ENCODE measurements at regions not wholly inside any gene's neighbourhood (a gene's known extent, or its start where the extent isn't known, plus 50 kb on each side); places are given as distances from the start of the nearest gene placed in this dataset.

DNA sequence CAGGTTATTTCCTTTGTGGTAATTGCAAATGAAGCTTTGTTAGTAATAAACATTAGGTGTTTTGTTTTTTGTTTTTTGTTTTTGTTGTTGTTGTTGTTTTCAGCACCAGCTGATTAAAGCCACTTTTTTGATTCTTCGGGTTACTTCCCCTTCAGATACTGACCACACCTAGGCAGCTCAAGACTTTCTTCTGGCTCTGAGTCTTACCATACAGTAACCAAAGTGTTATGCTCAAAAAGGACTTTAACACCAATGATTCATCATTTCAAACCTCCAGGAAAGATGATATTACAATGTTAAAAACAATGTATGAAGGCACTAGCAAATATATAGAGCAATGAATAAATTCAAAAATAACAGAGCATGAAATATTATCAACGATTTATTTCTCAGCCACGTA lies 265.2 kb upstream of the SP8 start:
- RAD21 ChIA-PET (ENCODE audit: unreplicated experiment): no interaction called here

DNA sequence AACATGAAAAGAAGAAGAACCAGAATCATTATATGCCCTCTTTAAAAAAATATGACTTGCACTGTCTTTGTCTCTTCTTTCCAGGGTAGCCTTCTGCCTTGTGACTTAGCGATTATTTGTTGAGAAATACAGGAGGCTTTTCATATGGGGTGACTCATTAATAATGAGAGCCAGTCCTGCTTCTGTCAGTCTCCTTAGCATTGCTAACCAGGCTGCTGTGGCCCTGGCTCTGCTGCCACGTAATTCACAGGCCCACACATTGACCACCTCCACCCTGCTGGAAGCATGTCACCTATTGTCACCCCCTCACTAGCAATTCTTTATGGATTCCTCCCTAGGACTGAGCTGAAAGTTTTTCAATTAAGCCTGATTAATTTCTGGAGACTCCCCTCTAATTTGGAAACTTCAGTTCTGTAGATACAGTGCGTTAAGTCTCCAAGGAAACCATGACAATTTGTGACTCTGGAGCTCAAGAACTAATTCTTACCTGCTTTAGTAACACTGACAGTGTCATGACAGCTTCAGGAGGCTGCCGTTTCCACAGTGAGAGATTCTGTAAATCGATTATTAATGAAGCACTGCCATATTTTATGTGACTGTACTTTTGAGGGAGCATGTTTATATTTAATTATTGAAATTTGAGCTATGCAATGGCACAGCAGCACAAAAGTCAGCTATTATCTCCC lies 267.9 kb upstream of the SP8 start:
- no peak overlapping the region for H3K4me2 ChIP-seq (ENCODE audit: control insufficient read depth, insufficient read depth)
- H3K27me3 ChIP-seq (replicated peaks in 1 of 2; ENCODE audit: control insufficient read depth in 2 of 2, insufficient read depth in 2 of 2, low read length in 1 of 2): no peaks in the 10 kb centered on the region
- H3K4me1 ChIP-seq (ENCODE audit: control insufficient read depth, insufficient read depth, low read length): no peaks in the 10 kb centered on the region
- FAIRE-seq: no peak
- RAD21 ChIA-PET (ENCODE audit: unreplicated experiment): no interaction called here
- SMC1A ChIA-PET (ENCODE audit: uncharacterized antibody, unreplicated experiment): no interaction called here
- in situ Hi-C loops (cut with MboI): no loop called here
- no TSS peak for BruUV-seq (replicated peaks)
- CTCF ChIA-PET: no interaction called here
- intact Hi-C loops (cut with micrococcal nuclease; ENCODE audit: unreplicated experiment): no loop called here
- no peak for DNase-seq (ENCODE audit: low read depth, low spot score)
- H3K27ac ChIP-seq (ENCODE audit: control insufficient read depth, insufficient read depth): no peak overlapping the region
- no peaks in the 10 kb centered on the region for H3K79me2 ChIP-seq (ENCODE audit: control insufficient read depth, insufficient read depth, low read length)
- H3K36me3 ChIP-seq (ENCODE audit: control insufficient read depth in 2 of 2, insufficient read depth in 2 of 2, low read length in 1 of 2): no peaks in the 10 kb centered on the region
- H4K20me1 ChIP-seq (ENCODE audit: control insufficient read depth, insufficient read depth): no peaks in the 10 kb centered on the region
- H3K4me3 ChIP-seq: no peak overlapping the region
- ATAC-seq: no peak
- WGBS (ENCODE audit: insufficient coverage, insufficient replicate concordance, low lambda C conversion rate, missing lambda C conversion rate): 18% methylated on average over 5 of the region's 5 CpGs
- H3K9me3 ChIP-seq (replicated peaks; ENCODE audit: control insufficient read depth, insufficient read depth, low read length): no peaks in the 10 kb centered on the region
- H2AFZ ChIP-seq (ENCODE audit: control insufficient read depth, low read depth, low read length): no peak overlapping the region
- no peak overlapping the region for H3K9ac ChIP-seq (ENCODE audit: control insufficient read depth, insufficient read depth, low read length)
- POLR2A ChIA-PET: no interaction called here
- TF ChIP-seq, protein P1, sequence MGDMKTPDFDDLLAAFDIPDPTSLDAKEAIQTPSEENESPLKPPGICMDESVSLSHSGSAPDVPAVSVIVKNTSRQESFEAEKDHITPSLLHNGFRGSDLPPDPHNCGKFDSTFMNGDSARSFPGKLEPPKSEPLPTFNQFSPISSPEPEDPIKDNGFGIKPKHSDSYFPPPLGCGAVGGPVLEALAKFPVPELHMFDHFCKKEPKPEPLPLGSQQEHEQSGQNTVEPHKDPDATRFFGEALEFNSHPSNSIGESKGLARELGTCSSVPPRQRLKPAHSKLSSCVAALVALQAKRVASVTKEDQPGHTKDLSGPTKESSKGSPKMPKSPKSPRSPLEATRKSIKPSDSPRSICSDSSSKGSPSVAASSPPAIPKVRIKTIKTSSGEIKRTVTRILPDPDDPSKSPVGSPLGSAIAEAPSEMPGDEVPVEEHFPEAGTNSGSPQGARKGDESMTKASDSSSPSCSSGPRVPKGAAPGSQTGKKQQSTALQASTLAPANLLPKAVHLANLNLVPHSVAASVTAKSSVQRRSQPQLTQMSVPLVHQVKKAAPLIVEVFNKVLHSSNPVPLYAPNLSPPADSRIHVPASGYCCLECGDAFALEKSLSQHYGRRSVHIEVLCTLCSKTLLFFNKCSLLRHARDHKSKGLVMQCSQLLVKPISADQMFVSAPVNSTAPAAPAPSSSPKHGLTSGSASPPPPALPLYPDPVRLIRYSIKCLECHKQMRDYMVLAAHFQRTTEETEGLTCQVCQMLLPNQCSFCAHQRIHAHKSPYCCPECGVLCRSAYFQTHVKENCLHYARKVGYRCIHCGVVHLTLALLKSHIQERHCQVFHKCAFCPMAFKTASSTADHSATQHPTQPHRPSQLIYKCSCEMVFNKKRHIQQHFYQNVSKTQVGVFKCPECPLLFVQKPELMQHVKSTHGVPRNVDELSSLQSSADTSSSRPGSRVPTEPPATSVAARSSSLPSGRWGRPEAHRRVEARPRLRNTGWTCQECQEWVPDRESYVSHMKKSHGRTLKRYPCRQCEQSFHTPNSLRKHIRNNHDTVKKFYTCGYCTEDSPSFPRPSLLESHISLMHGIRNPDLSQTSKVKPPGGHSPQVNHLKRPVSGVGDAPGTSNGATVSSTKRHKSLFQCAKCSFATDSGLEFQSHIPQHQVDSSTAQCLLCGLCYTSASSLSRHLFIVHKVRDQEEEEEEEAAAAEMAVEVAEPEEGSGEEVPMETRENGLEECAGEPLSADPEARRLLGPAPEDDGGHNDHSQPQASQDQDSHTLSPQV (IDR thresholded peaks at IDR 0.05): no peak
- TF ChIP-seq JUNB (IDR thresholded peaks at IDR 0.05) (no peak), YY1 (IDR thresholded peaks at IDR 0.05; ENCODE audit: low read depth, low read length) (no peak), MEF2A (IDR thresholded peaks at IDR 0.05; ENCODE audit: insufficient read depth, low read depth, low read length) (no peak), SP1 (IDR thresholded peaks at IDR 0.05; ENCODE audit: low read depth, low read length) (no peak), EZH2 (IDR thresholded peaks at IDR 0.05; ENCODE audit: borderline replicate concordance, control insufficient read depth, low read depth, low read length) (no peak), GABPA (IDR thresholded peaks at IDR 0.05; ENCODE audit: low read depth) (no peak), POU2F2 (IDR thresholded peaks at IDR 0.05; ENCODE audit: borderline replicate concordance, low read depth, low read length) (no peak)
- TF ChIP-seq, protein P2, sequence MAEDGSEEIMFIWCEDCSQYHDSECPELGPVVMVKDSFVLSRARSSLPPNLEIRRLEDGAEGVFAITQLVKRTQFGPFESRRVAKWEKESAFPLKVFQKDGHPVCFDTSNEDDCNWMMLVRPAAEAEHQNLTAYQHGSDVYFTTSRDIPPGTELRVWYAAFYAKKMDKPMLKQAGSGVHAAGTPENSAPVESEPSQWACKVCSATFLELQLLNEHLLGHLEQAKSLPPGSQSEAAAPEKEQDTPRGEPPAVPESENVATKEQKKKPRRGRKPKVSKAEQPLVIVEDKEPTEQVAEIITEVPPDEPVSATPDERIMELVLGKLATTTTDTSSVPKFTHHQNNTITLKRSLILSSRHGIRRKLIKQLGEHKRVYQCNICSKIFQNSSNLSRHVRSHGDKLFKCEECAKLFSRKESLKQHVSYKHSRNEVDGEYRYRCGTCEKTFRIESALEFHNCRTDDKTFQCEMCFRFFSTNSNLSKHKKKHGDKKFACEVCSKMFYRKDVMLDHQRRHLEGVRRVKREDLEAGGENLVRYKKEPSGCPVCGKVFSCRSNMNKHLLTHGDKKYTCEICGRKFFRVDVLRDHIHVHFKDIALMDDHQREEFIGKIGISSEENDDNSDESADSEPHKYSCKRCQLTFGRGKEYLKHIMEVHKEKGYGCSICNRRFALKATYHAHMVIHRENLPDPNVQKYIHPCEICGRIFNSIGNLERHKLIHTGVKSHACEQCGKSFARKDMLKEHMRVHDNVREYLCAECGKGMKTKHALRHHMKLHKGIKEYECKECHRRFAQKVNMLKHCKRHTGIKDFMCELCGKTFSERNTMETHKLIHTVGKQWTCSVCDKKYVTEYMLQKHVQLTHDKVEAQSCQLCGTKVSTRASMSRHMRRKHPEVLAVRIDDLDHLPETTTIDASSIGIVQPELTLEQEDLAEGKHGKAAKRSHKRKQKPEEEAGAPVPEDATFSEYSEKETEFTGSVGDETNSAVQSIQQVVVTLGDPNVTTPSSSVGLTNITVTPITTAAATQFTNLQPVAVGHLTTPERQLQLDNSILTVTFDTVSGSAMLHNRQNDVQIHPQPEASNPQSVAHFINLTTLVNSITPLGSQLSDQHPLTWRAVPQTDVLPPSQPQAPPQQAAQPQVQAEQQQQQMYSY (CRISPR knock-in tag; IDR thresholded peaks at IDR 0.05): no peak

More for the DNA sequence above, 265.2 kb upstream of the SP8 start:
- no peaks in the 10 kb centered on the region for H3K9me3 ChIP-seq (replicated peaks; ENCODE audit: control insufficient read depth, insufficient read depth, low read length)
- H3K79me2 ChIP-seq (ENCODE audit: control insufficient read depth, insufficient read depth, low read length): no peaks in the 10 kb centered on the region
- CTCF ChIA-PET: no interaction called here
- no peak overlapping the region for H3K4me3 ChIP-seq
- H3K27ac ChIP-seq (ENCODE audit: control insufficient read depth, insufficient read depth): no peak overlapping the region
- H4K20me1 ChIP-seq (ENCODE audit: control insufficient read depth, insufficient read depth): no peaks in the 10 kb centered on the region
- TF ChIP-seq TBL1XR1 (IDR thresholded peaks at IDR 0.05; ENCODE audit: low read depth, low read length) (no peak), POLR2A (IDR thresholded peaks at IDR 0.05; ENCODE audit: low read depth, low read length) (no peak), CHD1 (IDR thresholded peaks at IDR 0.05; ENCODE audit: low read depth, low read length) (no peak)
- DNase-seq (ENCODE audit: low read depth, low spot score) (no peak), ATAC-seq (no peak), FAIRE-seq (no peak)
- no peak overlapping the region for H3K4me2 ChIP-seq (ENCODE audit: control insufficient read depth, insufficient read depth)
- in situ Hi-C loops (cut with MboI): no loop called here
- intact Hi-C loops (cut with micrococcal nuclease; ENCODE audit: unreplicated experiment): no loop called here
- SMC1A ChIA-PET (ENCODE audit: uncharacterized antibody, unreplicated experiment): no interaction called here
- POLR2A ChIA-PET: no interaction called here
- no TSS peak for BruUV-seq (replicated peaks)
- 0% methylated on average over 3 of the region's 3 CpGs for WGBS (ENCODE audit: insufficient coverage, insufficient replicate concordance, low lambda C conversion rate, missing lambda C conversion rate)
- H3K36me3 ChIP-seq (ENCODE audit: control insufficient read depth in 2 of 2, insufficient read depth in 2 of 2, low read length in 1 of 2): no peaks in the 10 kb centered on the region
- H3K4me1 ChIP-seq (ENCODE audit: control insufficient read depth, insufficient read depth, low read length): no peaks in the 10 kb centered on the region
- no peaks in the 10 kb centered on the region for H3K27me3 ChIP-seq (replicated peaks in 1 of 2; ENCODE audit: control insufficient read depth in 2 of 2, insufficient read depth in 2 of 2, low read length in 1 of 2)
- H2AFZ ChIP-seq (ENCODE audit: control insufficient read depth, low read depth, low read length): no peak overlapping the region
- no peak overlapping the region for H3K9ac ChIP-seq (ENCODE audit: control insufficient read depth, insufficient read depth, low read length)
